Skin of body (tissue), 1 donor: ENCODE measurements at regions not wholly inside any gene's neighbourhood (a gene's known extent, or its start where the extent isn't known, plus 50 kb on each side); places are given as distances from the start of the nearest gene placed in this dataset.
A peak's percentile ranks its signal among the peaks of the same experiment; 100 is the strongest.

ENCODE experiments used
- DNase-seq: peaks from one replicate; lab custom pipeline; 2025; lab: John Stamatoyannopoulos, UW

DNA sequence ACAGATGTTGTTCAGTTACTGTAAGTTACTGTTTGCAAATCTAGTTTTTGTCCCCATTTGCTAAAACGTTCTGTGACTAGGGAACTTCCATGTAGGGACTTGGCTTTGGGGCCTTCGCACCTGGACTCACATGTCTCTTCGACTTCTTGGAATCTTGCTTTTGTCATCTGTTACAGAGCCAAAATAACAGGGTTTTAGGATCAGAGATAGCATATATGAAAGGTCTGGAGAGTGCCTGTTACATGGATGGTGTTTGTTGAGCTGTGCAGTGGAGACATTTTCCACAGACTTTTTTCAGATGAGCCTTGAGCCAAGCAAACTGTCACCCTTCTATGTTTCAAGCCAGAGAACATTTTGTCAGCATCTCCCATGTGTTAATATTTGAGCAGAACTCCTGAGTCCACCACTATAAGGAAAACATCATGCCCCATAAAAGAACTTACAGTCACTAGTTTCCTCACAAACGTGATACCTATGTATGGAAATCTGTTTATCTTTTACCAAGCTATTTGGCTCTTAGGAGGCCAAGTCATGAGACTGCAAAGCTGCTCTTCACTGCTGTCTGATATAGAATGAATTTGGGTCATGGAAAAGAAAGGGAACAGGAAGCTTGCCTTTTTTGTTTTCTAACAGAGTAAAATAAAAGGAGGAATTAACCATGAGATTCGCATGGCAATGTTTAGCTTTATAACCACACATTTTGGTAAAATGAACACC lies 818.6 kb upstream of the IGFBP3 start:
- no peak for DNase-seq

DNA sequence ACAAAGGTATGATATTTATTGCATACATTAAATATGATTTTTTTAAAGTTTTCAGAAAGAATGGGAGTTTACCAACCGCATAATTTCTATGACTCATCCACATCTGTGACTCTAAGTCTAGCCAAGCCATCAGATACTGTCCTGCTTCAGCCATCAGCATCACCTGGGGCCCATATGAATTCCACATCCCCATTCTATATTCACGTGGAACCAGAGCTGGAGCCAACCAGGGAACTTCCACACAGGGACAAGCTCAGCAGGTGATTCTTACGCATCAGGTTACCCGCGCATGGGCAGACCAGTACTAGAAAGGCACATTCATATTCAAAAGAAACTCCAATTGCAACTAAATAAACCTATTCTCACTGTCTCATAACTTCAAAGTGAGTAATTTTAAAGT lies 817.7 kb upstream of the IGFBP3 start:
- DNase-seq: no peak

DNA sequence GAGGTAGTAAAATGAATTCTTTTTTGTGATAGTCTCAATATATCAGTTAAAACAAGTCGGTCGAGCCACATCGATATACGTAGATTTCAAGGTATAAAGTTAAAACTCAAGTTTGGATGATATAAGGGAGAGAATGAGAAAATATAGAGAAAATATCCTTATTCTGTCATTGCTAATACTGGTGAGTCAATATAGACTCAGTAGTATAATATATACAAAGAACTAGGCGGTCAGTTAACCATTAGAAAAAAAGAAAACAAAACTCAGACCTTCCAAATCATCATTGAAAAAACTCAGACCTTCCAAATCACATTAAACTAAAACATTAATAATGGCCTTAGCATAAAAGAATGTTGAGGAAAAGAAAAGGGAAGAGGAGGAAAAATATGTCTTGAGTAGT lies 817.1 kb upstream of the IGFBP3 start:
- no peak for DNase-seq

DNA sequence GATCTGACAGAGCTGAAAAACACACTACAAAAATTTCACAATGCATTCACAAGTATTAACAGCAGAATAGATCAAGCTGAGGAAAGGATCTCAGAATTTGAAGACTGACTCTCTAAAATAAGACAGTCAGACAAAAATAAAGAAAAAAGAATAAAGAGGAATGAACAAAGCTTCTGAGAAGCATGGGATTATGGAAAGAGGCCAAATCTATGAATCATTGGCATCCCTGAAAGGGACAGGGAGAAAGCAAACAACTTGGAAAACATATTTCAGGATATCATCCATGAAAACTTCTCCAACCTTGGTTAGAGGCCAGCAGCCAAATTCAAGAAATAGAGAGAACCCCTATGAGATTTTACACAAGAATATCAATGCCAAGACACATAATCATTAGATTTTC lies 804.8 kb upstream of the IGFBP3 start:
- no peak for DNase-seq

DNA sequence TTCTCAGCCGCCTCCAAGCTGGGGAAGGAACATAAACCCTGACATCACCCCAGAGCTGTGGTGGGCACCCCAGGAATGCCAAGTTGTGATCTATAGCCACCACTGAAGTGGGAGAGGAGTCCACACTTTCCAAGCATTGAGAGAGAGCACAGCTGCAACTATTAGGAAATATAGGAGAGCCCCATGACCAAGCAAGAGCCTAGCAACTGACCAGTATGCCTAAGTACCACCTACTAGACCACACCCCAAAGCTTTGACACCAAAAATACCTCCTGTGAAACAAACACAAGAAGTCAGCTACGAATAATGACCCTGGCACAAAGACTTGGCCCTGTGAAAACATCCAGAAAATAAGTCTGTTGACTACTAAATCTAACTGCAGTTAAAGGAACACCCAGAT lies 804.1 kb upstream of the IGFBP3 start:
- no peak for DNase-seq

DNA sequence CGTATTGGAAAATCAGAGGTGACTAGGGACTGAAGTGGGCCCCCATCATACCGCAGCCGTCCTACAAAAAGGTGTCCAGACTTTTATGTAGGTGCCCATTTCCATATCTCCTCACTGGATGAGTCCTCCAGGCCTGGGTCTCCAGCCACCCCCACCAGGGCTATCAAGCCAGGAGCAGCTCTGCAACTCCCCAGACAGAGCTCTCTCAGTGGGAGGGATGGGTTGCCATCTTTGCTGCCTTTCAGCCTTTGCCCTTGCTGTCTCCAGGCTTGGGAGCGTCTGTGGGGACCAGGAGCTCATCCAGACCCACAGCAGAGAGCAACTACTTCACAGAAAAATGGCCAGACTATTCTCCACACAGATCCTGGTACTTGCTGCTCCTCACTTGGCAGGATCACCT lies 802.7 kb upstream of the IGFBP3 start:
- DNase-seq: no peak

DNA sequence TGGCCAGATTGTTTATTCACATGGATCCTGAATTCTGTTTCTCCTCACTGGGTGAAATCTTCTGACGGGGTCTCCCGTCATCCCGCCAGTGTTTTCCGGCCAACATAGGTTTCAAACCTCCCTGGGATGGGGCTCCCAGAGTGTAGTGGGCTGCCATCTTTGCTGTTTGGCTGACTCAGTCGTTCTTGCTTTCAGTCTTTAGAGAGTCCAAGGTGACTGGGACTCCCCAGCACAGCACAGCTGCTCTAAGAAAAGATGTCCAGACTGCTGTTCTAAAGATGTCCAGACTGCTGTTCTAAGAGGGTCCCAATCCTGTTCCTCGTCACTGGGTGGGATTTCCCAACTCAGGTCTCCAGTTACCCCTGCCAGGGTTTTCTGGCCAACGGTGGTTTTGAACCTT lies 801.9 kb upstream of the IGFBP3 start:
- DNase-seq: no peak

DNA sequence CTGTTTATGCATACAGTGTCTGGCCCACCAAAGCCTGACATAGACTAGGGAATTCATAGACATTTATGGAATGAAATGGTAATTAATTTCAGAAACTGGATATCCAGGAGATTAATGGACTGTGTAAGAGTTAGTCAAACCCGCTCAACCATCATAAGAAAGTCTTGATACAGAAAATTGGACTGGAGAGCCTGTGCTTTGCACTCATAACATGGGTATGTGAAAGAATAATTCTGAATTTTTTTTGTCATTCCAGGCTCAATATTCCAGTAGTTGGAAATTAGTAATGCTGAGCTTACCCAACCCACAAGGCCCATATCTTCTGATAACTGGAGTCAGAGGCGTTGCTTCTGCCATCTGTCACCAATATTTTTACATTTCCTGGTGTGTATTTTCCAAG lies 799.7 kb upstream of the IGFBP3 start:
- no peak for DNase-seq

DNA sequence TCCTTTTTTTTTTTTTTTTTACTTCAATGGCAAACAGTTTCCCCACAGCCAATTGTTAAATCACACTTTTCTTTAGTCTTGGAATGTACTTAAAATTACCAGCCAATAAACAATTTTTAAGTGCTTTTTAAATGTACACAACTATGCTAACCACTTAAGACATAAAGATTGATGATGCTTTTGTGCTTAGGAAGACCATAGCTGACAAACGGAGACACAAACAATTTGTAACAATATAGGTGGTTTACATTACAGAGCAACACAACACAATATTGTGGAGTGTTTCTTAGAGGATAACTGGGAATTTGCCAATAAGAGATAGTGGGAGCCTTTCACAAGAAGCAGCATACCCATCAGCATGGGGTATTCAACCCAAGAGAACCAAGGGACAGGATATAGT lies 798.5 kb upstream of the IGFBP3 start:
- no peak for DNase-seq

DNA sequence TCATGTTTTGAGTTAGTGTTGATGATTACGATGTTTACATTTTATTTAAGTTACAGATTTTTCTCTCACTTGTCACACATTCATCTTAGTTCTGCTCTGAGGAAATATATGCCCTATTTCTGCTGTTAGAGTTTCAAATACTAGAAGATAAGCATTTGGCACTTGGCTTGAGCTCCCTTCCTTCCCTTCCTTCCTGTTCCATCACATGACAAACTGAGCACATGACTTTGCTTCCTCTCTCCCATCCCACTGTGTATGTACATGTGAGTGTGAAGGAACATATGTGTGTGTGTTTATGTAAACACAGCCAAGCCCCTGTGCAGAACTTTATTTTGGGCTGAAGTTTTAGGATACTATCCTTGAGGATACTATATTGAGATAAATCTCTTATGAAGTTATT lies 795.9 kb upstream of the IGFBP3 start:
- DNase-seq: no peak

DNA sequence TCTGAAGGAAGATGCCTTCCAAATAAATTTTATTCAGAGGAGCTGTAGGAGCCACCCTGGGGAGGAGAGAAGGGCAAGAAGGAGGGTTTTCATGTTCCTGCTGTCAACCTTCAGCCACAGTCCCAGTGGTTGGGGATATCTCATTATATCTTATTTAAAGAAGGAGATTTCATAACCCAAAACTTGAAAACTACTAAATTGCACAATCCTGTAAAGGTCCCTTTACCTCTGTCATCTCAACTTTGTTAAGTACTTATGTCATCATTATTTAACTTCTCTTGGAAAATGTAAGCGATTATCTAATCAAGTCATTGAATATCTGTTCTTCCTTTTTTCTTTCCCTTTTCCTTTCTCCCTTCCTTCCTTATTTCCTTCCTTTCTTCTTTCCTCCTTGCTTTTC lies 794.5 kb upstream of the IGFBP3 start:
- DNase-seq: no peak

DNA sequence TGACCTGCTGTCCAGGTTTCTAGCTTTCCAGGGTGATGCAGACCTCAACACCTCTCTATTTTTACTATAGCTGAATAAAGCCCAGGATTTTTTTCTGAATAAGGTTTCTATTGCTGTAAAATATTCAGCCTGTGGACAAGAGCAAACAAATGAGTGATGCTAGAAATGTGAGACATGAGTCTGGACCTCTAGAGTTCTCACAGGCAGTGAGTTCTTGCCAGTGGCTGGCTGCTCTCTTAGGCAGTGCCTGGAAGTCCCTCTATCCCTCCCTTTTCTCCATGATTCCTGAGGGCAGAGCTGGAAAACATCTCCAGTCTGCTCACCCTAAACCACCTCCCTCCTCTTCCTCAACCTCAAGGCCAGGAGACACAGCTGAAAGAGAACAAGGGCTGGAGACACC lies 793.8 kb upstream of the IGFBP3 start:
- DNase-seq: no peak

DNA sequence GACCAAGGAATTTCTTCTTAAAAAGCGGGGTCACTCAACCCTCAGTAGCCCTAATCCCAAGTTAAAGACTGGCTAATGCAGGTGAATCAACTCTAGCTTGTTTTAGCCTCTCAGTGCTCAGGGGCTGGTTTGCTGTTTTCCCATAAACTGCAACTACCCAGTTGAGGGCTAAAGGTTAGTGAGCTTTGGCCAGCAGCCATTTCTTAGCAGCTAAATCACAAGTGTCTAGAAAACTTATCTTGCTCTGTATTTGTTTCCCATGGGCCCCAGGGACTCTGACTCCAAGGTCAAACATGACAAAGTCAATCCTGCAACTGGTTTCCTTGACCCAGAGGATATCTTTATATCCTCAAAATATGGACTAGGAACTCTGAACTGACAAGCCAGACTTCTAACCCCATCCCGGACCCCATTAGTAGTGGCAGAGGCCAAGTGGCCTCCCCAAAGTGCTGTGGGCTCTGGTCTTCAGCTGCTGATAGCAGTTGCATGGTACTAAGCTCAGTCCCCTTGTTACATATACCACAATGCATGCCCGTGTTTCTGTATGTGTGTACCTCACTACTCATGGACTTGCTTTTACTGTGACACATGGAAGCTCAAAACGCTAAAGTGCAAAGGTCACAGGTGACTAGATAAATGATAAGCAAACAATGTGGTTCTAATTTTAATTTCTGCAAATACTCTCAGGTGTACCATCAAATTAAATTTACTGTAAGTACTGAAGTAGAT lies 793.0 kb upstream of the IGFBP3 start:
- no peak for DNase-seq

DNA sequence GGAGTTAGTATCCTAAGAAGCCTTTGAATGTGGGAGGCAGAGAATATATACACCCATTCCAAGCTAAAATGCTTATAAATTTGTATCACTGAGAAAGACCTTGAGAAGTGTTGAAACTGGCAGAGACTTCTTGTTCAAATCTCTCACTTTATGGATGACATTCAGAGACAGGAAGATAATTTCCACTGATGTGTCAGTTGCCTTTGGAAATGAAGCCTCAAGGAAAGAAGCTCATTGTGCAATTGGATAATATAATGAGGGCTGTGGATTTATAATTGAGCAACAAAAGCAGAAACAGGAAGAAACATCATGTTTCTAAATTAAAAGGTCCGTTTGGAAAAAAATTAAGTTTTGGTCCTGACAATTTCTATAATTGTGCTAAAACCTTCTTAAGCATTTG lies 789.9 kb upstream of the IGFBP3 start:
- no peak for DNase-seq

DNA sequence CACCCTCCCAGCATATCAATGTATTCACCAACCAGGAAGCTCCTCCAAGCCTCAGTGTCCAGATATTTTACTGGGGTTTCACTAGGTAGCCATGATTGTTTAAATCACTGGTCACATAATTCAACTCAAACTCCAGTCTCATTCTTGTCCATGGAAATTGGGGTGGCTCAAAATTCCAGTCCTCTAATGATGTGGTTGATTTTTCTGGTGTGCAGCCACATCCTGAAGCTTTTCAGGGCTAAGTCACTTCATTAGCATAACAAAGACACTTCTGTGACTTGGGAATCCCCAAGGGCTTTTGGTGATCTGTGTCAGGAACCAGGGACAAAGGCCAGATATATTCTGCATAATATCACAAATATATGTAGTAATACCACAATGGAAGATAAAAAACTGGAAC lies 786.9 kb upstream of the IGFBP3 start:
- no peak for DNase-seq

DNA sequence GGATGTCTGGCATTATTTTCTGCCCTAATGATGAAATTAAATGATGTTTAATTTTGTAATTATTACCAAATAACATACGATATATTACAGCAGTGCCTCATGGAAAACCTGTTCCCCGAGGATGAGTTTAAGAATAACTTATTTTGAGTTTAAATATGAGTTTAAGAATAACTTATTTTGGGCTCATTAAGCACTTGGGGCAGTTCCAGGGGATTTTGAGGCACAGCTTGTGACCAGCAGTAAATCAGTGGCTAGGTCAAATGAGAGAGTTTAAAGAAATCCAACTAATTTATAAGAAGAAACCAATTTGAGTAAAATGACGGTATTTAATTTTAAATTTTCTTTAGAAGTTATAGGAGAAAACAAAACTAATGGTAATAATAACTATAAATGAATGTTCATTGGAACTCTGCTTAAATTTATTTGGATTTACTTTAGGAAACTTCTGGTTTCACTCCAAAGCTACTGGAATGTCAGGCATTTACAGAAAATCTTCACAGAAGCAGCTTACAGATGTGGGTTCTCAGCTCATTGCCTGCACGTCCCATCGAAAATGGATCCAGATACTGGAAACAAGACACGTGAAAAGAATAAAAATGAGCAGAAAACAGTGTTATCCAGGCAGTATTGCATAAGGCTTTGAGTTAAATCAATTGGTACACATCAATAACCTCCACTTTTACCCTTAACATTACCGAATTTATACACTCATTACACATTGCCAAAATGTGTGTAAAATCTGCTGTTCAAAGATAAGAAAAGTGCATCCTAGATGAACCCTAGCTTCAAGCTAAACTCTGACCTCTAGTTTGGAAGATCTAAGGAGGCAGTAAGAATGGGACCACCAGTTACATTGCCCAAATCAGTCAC lies 784.5 kb upstream of the IGFBP3 start:
- DNase-seq: peak; percentile 56

DNA sequence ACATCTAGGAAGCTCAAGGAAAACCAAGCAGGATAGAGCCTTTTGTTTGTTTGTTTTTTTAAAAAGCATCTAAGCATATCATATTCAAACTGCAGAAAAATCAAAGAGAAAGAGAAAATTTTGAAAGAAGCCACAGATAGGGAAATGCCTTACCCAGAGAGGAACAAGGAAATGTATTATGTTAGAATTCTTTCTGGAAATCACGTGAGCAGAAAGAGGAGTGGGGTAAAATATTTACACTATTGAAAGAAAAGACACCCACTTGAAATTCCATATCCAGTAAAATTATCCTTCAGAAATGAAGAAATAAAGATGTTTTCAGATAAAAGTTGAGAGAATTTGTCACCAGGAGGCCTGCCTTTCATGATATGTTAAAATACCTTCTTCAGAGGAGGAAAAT lies 775.7 kb upstream of the IGFBP3 start:
- no peak for DNase-seq

DNA sequence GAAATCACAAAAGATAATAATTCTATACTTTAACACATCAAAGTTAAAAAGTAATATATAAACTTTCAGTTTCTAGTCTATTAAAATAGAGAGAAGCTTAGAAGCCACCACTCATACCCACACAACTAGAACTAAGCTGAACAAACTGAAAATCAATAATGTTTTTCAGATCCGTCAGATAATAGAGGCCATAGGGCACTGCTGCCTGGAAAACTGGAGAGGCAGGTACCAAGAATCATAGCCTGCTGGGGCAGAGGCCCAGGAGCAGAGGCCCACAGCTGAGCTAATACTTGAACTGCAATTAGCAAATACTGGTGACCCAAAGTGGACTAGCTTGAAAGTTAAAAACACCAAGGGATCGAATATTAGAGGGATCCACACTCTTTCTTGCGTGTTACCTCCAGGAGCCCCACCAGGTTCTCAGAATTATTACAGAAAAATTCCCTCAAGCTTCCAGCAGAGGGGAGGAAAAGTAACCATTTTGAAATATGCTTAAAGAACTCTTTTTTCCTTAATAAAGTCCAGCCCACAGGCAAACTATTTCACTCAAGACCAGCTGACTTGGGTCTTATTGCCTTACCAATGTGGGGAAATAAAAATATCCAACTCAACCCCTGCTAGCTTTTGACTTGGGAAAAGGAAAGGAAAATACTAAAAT lies 774.1 kb upstream of the IGFBP3 start:
- no peak for DNase-seq

DNA sequence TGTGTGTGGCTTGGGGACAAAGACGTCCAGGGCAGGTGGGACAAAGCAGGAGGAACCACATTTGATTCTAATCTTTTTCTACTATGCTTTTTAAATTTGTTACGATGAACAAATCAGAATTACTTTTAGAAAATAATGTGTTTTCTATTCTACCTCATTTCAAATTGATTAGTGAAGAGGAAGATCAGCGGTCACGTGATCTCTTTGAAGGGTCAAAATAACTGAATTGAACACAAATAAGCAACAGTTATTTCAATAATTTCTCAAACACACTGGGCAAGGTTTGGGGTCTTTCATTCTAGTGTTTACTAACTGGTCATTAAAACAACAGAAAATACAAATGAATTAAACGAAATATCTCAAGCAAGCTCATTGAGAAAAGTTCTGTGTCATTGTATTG lies 773.0 kb upstream of the IGFBP3 start:
- DNase-seq: no peak

DNA sequence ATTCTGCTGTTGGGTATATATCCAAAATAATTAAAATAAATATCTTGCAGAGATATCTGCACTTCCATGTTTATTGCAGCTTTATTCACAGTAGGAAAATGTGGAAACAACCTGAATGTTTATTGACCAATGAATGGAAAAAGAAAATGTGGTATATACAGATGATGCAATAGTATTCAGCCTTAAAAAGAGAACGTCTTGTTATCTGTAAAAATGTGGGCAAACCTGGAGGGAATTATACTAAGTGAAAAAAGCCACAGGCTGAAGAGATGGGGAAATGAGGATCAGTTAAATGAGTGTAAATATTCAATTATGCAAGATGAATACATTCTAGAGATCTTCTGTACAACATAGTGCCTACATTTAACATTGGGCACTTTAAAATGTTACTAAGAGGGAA lies 766.1 kb upstream of the IGFBP3 start:
- no peak for DNase-seq

DNA sequence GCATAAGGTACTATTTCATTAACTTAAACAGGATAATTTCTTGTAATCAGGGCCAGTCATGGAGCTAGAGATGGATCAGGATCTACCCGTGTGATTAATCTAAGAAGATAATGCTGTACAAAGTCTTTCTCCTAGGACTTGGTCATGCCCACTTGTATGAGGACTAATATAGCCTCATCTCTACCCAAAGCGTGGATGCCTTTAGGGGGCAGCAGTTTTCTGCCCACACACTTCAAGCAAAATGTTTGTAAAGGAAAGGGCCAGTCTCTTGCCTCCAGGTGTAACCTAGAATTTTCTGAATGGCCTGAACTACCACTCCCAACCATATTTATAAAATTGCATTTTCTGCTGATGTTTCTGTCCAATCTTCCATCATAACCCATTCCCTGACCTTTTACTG lies 764.0 kb upstream of the IGFBP3 start:
- no peak for DNase-seq
